K562 (cell line): ENCODE measurements at regions not wholly inside any gene's neighbourhood (a gene's known extent, or its start where the extent isn't known, plus 50 kb on each side); places are given as distances from the start of the nearest gene placed in this dataset.

Experiments used
- ATAC-seq: fragments of 200-7000 bp; cut with Tn5 transposase; 3 replicates; pipeline ENCODE4 v1.9.1; 2020; ENCODE audit warnings: moderate library complexity
- BruUV-seq: library from RNA; stranded (reverse); fragments of 400-500 nt; replicated peaks from 2 replicates; lab custom pipeline; 2021; lab: Mats Ljungman, UMichigan
- CTCF ChIA-PET: fragments of 300-600 bp; formaldehyde crosslinking; extraction: SDS; loops from one replicate; lab custom pipeline; 2021; ENCODE audit warnings: low intra/inter-chr PET ratio; lab: Yijun Ruan, JAX
- POLR2A ChIA-PET: fragments of 300-600, 350-650 bp; sonication (Branson Sonifier 250); formaldehyde crosslinking; extraction: SDS; loops from one replicate; lab custom pipeline; 2021; ENCODE audit warnings: antibody characterized with exemption, inconsistent platforms; lab: Yijun Ruan, JAX
- DNase-seq, 4 experiments: peaks; one replicate each; pipeline versions ENCODE4 v3.0.0 to v3.0.0-alpha.2; 2011 to 2018; ENCODE audit warnings: low spot score in 3 of 4, mixed read lengths in 3 of 4; ENCODE audit errors: extremely low read depth in 1 of 4
- FAIRE-seq: peaks from 2 replicates; lab custom pipeline; 2011; peaks lifted over from hg19 to GRCh38; lab: Jason Lieb, UNC
- H2AFZ ChIP-seq: 2 replicates; pipeline ENCODE4 v1.6.0; 2011; ENCODE audit warnings: low read depth, low read length, control low read depth, inconsistent platforms
- H3K27ac ChIP-seq: fragments of 200-600 bp; 3 replicates; pipeline ENCODE4 v1.8.0; 2011; ENCODE audit warnings: low read depth, mild to moderate bottlenecking, control low read depth, inconsistent platforms, low read length, moderate library complexity, mixed read lengths; ENCODE audit errors: extremely low read depth
- H3K27me3 ChIP-seq, 2 experiments: fragments of 300-600 bp in 1 of 2; 2 replicates in 1 of 2; 3 replicates in 1 of 2; pipeline versions ENCODE4 v1.6.0 to v1.8.0; 2011; ENCODE audit warnings: inconsistent platforms in 2 of 2, low read length in 2 of 2, mild to moderate bottlenecking in 1 of 2, mixed read lengths in 1 of 2, moderate library complexity in 1 of 2; ENCODE audit not compliant: control insufficient read depth in 2 of 2, insufficient read depth in 2 of 2
- H3K36me3 ChIP-seq: fragments of 300-600 bp; 3 replicates; pipeline ENCODE4 v1.8.0; 2011; ENCODE audit warnings: mild to moderate bottlenecking, low read length, inconsistent platforms; ENCODE audit not compliant: control insufficient read depth, insufficient read depth
- H3K4me1 ChIP-seq, 2 experiments: fragments of 200-600 bp in 1 of 2; replicated peaks in 1 of 2; 2 replicates in 1 of 2; 3 replicates in 1 of 2; pipeline versions ENCODE4 v1.5.1 to v1.8.0; 2011; ENCODE audit warnings: inconsistent platforms in 2 of 2, low read length in 2 of 2, mild to moderate bottlenecking in 1 of 2, mixed read lengths in 1 of 2, moderate library complexity in 1 of 2; ENCODE audit not compliant: control insufficient read depth in 2 of 2, insufficient read depth in 2 of 2
- H3K4me2 ChIP-seq: 2 replicates; pipeline ENCODE4 v1.6.1; 2011; ENCODE audit warnings: low read length, control low read depth, inconsistent platforms, mixed read lengths; ENCODE audit not compliant: insufficient read depth
- H3K4me3 ChIP-seq: fragments of 200-600 bp; sonication (generic), shearing (Covaris generic); 2 replicates; pipeline ENCODE4 v1.5.1; 2016; ENCODE audit warnings: control low read depth, inconsistent platforms
- H3K79me2 ChIP-seq: fragments of 200-600 bp; 3 replicates; pipeline ENCODE4 v1.8.0; 2011; ENCODE audit warnings: low read length, inconsistent platforms; ENCODE audit not compliant: control insufficient read depth, insufficient read depth
- H3K9ac ChIP-seq, 2 experiments: 2 replicates each; pipeline versions ENCODE4 v1.6.0 to v1.6.1; 2011; ENCODE audit warnings: low read depth in 2 of 2, low read length in 2 of 2, control low read depth in 1 of 2, inconsistent platforms in 1 of 2, mild to moderate bottlenecking in 1 of 2, mixed read lengths in 1 of 2; ENCODE audit not compliant: insufficient read depth in 1 of 2
- H3K9me1 ChIP-seq: one replicate; pipeline ENCODE4 v1.6.0; 2011; ENCODE audit warnings: inconsistent platforms, mild to moderate bottlenecking, low read length, moderate library complexity; ENCODE audit not compliant: control insufficient read depth, insufficient read depth
- H3K9me3 ChIP-seq: replicated peaks from 2 replicates; pipeline ENCODE4 v1.5.1; 2011; ENCODE audit warnings: low read depth, low read length, inconsistent platforms; ENCODE audit not compliant: control insufficient read depth, insufficient read depth
- H4K20me1 ChIP-seq: replicated peaks from 2 replicates; pipeline ENCODE4 v1.6.1; 2011; ENCODE audit warnings: low read length, inconsistent platforms, mixed read lengths; ENCODE audit not compliant: control insufficient read depth, insufficient read depth
- ARNT ChIP-seq, 2 experiments: fragments of 450-650 bp; IDR thresholded peaks; 2 replicates each; pipeline ENCODE4 v1.6.1; 2016; ENCODE audit warnings: mild to moderate bottlenecking in 1 of 2
- ELF1 ChIP-seq: fragments of 200-800 bp; sonication (Bioruptor generic); IDR thresholded peaks from 2 replicates; pipeline ENCODE4 v1.6.1; 2016; ENCODE audit warnings: missing genetic modification characterization, missing compliant biosample characterization
- FIP1L1 ChIP-seq: fragments of 200-400 bp; formaldehyde crosslinking; IDR thresholded peaks from 2 replicates; pipeline ENCODE4 v1.6.1; 2018; ENCODE audit warnings: mild to moderate bottlenecking, low read depth, low read length; ENCODE audit not compliant: poor library complexity, severe bottlenecking
- KLF16 ChIP-seq: IDR thresholded peaks from 2 replicates; pipeline ENCODE4 v1.6.1; 2016; ENCODE audit warnings: antibody characterized with exemption
- L3MBTL2 ChIP-seq: fragments of 450-650 bp; IDR thresholded peaks from 2 replicates; pipeline ENCODE4 v1.6.1; 2016; ENCODE audit warnings: mild to moderate bottlenecking, moderate library complexity
- MXI1 ChIP-seq: IDR thresholded peaks from 2 replicates; pipeline ENCODE4 v1.6.1; 2011; ENCODE audit warnings: low read depth, mild to moderate bottlenecking, improper control_type of control experiment, low read length
- NELFE ChIP-seq: IDR thresholded peaks from 2 replicates; pipeline ENCODE4 v1.6.1; 2011; ENCODE audit warnings: mild to moderate bottlenecking; ENCODE audit not compliant: insufficient read depth, insufficient read length
- NR0B1 ChIP-seq: fragments of 450-650 bp; IDR thresholded peaks from one replicate; pipeline ENCODE4 v1.6.1; 2018; ENCODE audit warnings: mild to moderate bottlenecking, moderate library complexity; ENCODE audit not compliant: partially characterized antibody
- POLR3A ChIP-seq: IDR thresholded peaks from 2 replicates; pipeline ENCODE4 v1.6.1; 2011; ENCODE audit warnings: borderline replicate concordance, mild to moderate bottlenecking, moderate library complexity; ENCODE audit not compliant: insufficient read length, insufficient read depth; ENCODE audit errors: extremely low read depth
- PTBP1 ChIP-seq: fragments of 200-400 bp; formaldehyde crosslinking; IDR thresholded peaks from 2 replicates; pipeline ENCODE4 v1.6.1; 2017; ENCODE audit warnings: low read depth, low read length
- RBBP5 ChIP-seq: fragments of 200-600 bp; sonication (generic); IDR thresholded peaks from 2 replicates; pipeline ENCODE4 v1.6.1; 2012; ENCODE audit warnings: borderline replicate concordance, mild to moderate bottlenecking, low read length, control low read depth, inconsistent platforms; ENCODE audit not compliant: insufficient read depth, poor library complexity, severe bottlenecking
- TAF7 ChIP-seq: fragments of 450-650 bp; IDR thresholded peaks from 2 replicates; pipeline ENCODE4 v1.6.1; 2016; ENCODE audit warnings: missing genetic modification characterization, missing compliant biosample characterization
- TFE3 ChIP-seq: fragments of 450-650 bp; formaldehyde crosslinking; IDR thresholded peaks from 2 replicates; pipeline ENCODE4 v1.4.0; 2020; ENCODE audit warnings: mild to moderate bottlenecking, mixed read lengths
- ZFP30 ChIP-seq: fragments of 250-450 bp; sonication (Bioruptor Pico); IDR thresholded peaks from 2 replicates; pipeline ENCODE4 v1.8.0; 2022; ENCODE audit warnings: moderate library complexity, mild to moderate bottlenecking, inconsistent platforms, borderline replicate concordance
- ZNF124 ChIP-seq: sonication (generic); formaldehyde crosslinking; IDR thresholded peaks from 2 replicates; pipeline ENCODE4 v1.8.1; 2022; ENCODE audit warnings: missing genetic modification reagents
- ZNF584 ChIP-seq: fragments of 200-800 bp; sonication (Bioruptor generic); IDR thresholded peaks from 2 replicates; pipeline ENCODE4 v1.6.1; 2016; ENCODE audit warnings: low read depth, mild to moderate bottlenecking, missing genetic modification characterization, missing compliant biosample characterization
- WGBS: fragments of 100-300 bp; shearing (Covaris generic); methylation state at CpG from one replicate; pipeline ENCODE4 v1.1.6; 2016; ENCODE audit warnings: low coverage, mixed read lengths; ENCODE audit not compliant: insufficient coverage; ENCODE audit errors: missing lambda C conversion rate; 5-methylcytosine and 5-hydroxymethylcytosine counted together
- in situ Hi-C: fragments of 300-500 bp; cut with MboI; formaldehyde crosslinking; loops from 4 replicates; pipeline ENCODE4 v1.15.0; 2018; ENCODE audit warnings: inconsistent platforms, mixed read lengths
- intact Hi-C: fragments of 100-400 bp; cut with micrococcal nuclease; formaldehyde crosslinking; loops from 2 replicates; pipeline ENCODE4 v1.14.2; 2022
- TF ChIP-seq, protein P1 (sequence below), 2 experiments: fragments of 200-800 bp in 1 of 2; sonication (Bioruptor generic) in 1 of 2; sonication (generic) in 1 of 2; formaldehyde crosslinking in 1 of 2; IDR thresholded peaks in 1 of 2; conservative IDR thresholded peaks in 1 of 2; 2 replicates each; pipeline versions ENCODE4 v1.5.0 to v1.6.1; 2016 to 2020; ENCODE audit warnings: missing compliant biosample characterization in 1 of 2, missing genetic modification characterization in 1 of 2, missing genetic modification reagents in 1 of 2

- no peaks in the 10 kb centered on the region for H3K9me1 ChIP-seq
- H3K79me2 ChIP-seq = no peaks in the 10 kb centered on the region
- in situ Hi-C loops (no loop called here), intact Hi-C loops (no loop called here)
- no peak overlapping the region for H3K9ac ChIP-seq
- ChIA-PET CTCF (no interaction called here), POLR2A (no interaction called here)
- H3K27ac ChIP-seq = no peak overlapping the region
- no TSS peak for BruUV-seq
- no peak overlapping the region for H3K4me3 ChIP-seq
- H3K36me3 ChIP-seq = no peaks in the 10 kb centered on the region
- ATAC-seq (no peak), DNase-seq (no peak), FAIRE-seq (no peak)
- no peak overlapping the region for H3K4me2 ChIP-seq
- no peak overlapping the region for H2AFZ ChIP-seq
- no peaks in the 10 kb centered on the region for H3K9me3 ChIP-seq
- 9% methylated on average over 6 of the region's 6 CpGs for WGBS
- H3K4me1 ChIP-seq = no peaks in the 10 kb centered on the region
- no peaks in the 10 kb centered on the region for H3K27me3 ChIP-seq
- H4K20me1 ChIP-seq = no peaks in the 10 kb centered on the region
- no peak for TF ChIP-seq RBBP5
- TF ChIP-seq, protein P1, sequence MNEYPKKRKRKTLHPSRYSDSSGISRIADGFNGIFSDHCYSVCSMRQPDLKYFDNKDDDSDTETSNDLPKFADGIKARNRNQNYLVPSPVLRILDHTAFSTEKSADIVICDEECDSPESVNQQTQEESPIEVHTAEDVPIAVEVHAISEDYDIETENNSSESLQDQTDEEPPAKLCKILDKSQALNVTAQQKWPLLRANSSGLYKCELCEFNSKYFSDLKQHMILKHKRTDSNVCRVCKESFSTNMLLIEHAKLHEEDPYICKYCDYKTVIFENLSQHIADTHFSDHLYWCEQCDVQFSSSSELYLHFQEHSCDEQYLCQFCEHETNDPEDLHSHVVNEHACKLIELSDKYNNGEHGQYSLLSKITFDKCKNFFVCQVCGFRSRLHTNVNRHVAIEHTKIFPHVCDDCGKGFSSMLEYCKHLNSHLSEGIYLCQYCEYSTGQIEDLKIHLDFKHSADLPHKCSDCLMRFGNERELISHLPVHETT (CRISPR knock-in tag; conservative IDR thresholded peaks at IDR 0.05 in 1 of 2, IDR thresholded peaks at IDR 0.05 in 1 of 2) = no peak
- no peak for TF ChIP-seq L3MBTL2
- TF ChIP-seq KLF16 = no peak
- TF ChIP-seq FIP1L1 = no peak
- TF ChIP-seq POLR3A = no peak
- no peak for TF ChIP-seq ZFP30 (CRISPR knock-in tag)
- no peak for TF ChIP-seq PTBP1
- TF ChIP-seq ELF1 (tag) = no peak
- TF ChIP-seq ARNT (IDR thresholded peaks at IDR 0.05) = no peak
- no peak for TF ChIP-seq ZNF584
- no peak for TF ChIP-seq TAF7
- no peak for TF ChIP-seq ZNF124 (CRISPR knock-in tag)
- TF ChIP-seq NR0B1 = no peak
- TF ChIP-seq TFE3 (CRISPR knock-in tag) = no peak
- no peak for TF ChIP-seq NELFE
- no peak for TF ChIP-seq MXI1
Observed at GRCh38 chr2:165022781-165023180, 67.5 kb upstream of the SLC38A11 start.
